C4-2B (cell line): ENCODE measurements at regions not wholly inside any gene's neighbourhood (a gene's known extent, or its start where the extent isn't known, plus 50 kb on each side); places are given as distances from the start of the nearest gene placed in this dataset.

Experiments used
- CTCF ChIP-seq: fragments of 450-650 bp; conservative IDR thresholded peaks from 2 replicates; pipeline ENCODE4 v1.5.1; 2017; ENCODE audit warnings: mild to moderate bottlenecking
- ZFX ChIP-seq: fragments of 450-650 bp; IDR thresholded peaks from 2 replicates; pipeline ENCODE4 v1.6.1; 2017

GRCh38 chr7:137146552-137147337, 196.8 kb downstream of the PTN start:
- TF ChIP-seq CTCF (no peak), ZFX (no peak)
